GM13977 (cell line): ENCODE measurements at regions not wholly inside any gene's neighbourhood (a gene's known extent, or its start where the extent isn't known, plus 50 kb on each side); places are given as distances from the start of the nearest gene placed in this dataset.

Source experiments
- DNase-seq: peaks from one replicate; pipeline ENCODE4 v3.0.0; 2012; ENCODE audit warnings: low spot score
- CTCF ChIP-seq: IDR thresholded peaks from 2 replicates; pipeline ENCODE4 v1.5.1; 2012; ENCODE audit warnings: mild to moderate bottlenecking, control low read depth; ENCODE audit not compliant: insufficient read depth; ENCODE audit errors: extremely low read depth, missing control alignments
- in situ Hi-C: fragments of 300-500 bp; cut with MboI; formaldehyde crosslinking; loops from one replicate; pipeline ENCODE4 v1.12.0; 2022; ENCODE audit warnings: low sequenced_read_pairs, low pct_unique_long_range_greater_than_20kb, mixed read lengths, inconsistent platforms; ENCODE audit not compliant: unreplicated experiment

GRCh38 chr13:87788363-87788762 lies 117.2 kb downstream of the SLITRK5 start:
- in situ Hi-C loops: no loop called here
- no peak for TF ChIP-seq CTCF
- DNase-seq: no peak

- in situ Hi-C loops: no loop called here
- DNase-seq: no peak
- no peak for TF ChIP-seq CTCF
These were observed 121.7 kb downstream of the SLITRK5 start for GRCh38 chr13:87792878-87793277.

- TF ChIP-seq CTCF: no peak
- DNase-seq: no peak
- in situ Hi-C loops: no loop called here
These were observed 127.4 kb downstream of the SLITRK5 start for GRCh38 chr13:87798536-87798935.

- in situ Hi-C loops: no loop called here
- DNase-seq: no peak
- no peak for TF ChIP-seq CTCF
These were observed 139.2 kb downstream of the SLITRK5 start for GRCh38 chr13:87810391-87810801.

- TF ChIP-seq CTCF: no peak
- in situ Hi-C loops: no loop called here
- no peak for DNase-seq
These were observed 139.8 kb downstream of the SLITRK5 start for GRCh38 chr13:87810920-87811344.

GRCh38 chr13:87814403-87814802 lies 143.2 kb downstream of the SLITRK5 start:
- in situ Hi-C loops: no loop called here
- TF ChIP-seq CTCF: no peak
- DNase-seq: no peak

- in situ Hi-C loops: no loop called here
- DNase-seq: no peak
- no peak for TF ChIP-seq CTCF
These were observed 149.1 kb downstream of the SLITRK5 start for GRCh38 chr13:87820241-87820640.
